ENCODE measurements at regions not wholly inside any gene's neighbourhood (a gene's known extent, or its start where the extent isn't known, plus 50 kb on each side); places are given as distances from the start of the nearest gene placed in this dataset.

DNA sequence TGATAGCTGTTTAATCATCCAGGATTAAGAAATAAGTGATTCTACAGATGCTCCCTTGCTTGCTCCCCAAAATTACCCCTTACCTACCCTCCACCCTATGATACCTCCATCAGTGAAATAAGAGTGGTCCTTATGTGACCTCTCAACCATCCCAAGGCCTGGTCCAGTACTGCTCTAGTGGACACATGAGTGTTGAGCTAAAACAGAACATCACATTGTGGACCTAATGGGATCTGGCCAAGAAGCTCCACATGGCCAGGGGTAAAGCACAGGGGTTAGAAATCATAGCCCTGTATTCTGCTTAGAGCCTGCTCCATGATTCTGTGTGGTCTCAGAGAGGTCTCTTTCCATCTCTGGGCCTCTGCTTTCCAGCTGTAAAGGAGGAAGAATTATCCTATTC is 355.6 kb downstream of the TNS1 start (continued):
- TF ChIP-seq, protein P1, sequence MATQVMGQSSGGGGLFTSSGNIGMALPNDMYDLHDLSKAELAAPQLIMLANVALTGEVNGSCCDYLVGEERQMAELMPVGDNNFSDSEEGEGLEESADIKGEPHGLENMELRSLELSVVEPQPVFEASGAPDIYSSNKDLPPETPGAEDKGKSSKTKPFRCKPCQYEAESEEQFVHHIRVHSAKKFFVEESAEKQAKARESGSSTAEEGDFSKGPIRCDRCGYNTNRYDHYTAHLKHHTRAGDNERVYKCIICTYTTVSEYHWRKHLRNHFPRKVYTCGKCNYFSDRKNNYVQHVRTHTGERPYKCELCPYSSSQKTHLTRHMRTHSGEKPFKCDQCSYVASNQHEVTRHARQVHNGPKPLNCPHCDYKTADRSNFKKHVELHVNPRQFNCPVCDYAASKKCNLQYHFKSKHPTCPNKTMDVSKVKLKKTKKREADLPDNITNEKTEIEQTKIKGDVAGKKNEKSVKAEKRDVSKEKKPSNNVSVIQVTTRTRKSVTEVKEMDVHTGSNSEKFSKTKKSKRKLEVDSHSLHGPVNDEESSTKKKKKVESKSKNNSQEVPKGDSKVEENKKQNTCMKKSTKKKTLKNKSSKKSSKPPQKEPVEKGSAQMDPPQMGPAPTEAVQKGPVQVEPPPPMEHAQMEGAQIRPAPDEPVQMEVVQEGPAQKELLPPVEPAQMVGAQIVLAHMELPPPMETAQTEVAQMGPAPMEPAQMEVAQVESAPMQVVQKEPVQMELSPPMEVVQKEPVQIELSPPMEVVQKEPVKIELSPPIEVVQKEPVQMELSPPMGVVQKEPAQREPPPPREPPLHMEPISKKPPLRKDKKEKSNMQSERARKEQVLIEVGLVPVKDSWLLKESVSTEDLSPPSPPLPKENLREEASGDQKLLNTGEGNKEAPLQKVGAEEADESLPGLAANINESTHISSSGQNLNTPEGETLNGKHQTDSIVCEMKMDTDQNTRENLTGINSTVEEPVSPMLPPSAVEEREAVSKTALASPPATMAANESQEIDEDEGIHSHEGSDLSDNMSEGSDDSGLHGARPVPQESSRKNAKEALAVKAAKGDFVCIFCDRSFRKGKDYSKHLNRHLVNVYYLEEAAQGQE (IDR thresholded peaks at IDR 0.05; ENCODE audit: unreplicated experiment): no peak
- no peak for TF ChIP-seq NANOG (IDR thresholded peaks at IDR 0.05; ENCODE audit: borderline replicate concordance)
- no peak for TF ChIP-seq ZNF331 (CRISPR knock-in tag; IDR thresholded peaks at IDR 0.05; ENCODE audit: low read depth)
- TF ChIP-seq, protein P2, sequence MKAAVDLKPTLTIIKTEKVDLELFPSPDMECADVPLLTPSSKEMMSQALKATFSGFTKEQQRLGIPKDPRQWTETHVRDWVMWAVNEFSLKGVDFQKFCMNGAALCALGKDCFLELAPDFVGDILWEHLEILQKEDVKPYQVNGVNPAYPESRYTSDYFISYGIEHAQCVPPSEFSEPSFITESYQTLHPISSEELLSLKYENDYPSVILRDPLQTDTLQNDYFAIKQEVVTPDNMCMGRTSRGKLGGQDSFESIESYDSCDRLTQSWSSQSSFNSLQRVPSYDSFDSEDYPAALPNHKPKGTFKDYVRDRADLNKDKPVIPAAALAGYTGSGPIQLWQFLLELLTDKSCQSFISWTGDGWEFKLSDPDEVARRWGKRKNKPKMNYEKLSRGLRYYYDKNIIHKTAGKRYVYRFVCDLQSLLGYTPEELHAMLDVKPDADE (IDR thresholded peaks at IDR 0.05): no peak
- no peak for TF ChIP-seq ZNF114 (CRISPR knock-in tag; IDR thresholded peaks at IDR 0.05)

DNA sequence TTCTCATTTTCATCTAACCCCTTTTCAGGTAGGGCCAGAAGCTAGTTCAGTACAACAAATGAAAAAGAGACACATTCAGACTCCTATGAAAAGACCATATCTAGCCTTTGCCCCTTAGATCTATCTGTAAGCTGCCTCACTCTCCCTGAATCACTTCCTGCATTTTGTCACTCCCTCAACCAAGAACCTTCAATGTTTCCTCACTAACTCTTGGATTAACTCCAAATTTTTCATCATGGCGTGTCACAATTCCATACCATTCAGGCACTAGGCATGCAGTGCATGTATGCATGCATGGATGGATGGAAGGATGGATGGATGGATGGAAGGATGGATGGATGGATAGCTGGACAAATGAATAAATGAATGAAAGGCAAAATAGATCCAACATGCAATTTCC is 356.9 kb downstream of the TNS1 start:
- H4K20me1 ChIP-seq (replicated peaks; ENCODE audit: insufficient read depth): no peaks in the 10 kb centered on the region
- no peak for DNase-seq (ENCODE audit: low spot score)

More for the DNA sequence above, 356.9 kb downstream of the TNS1 start:
- Histone ChIP-seq H3K4me2 (no peak overlapping the region), H3K9me2 (ENCODE audit: insufficient read depth) (peaks cover 7% of the 10 kb centered on the region), H3K4me3 (no peak overlapping the region), H3F3A (replicated peaks; ENCODE audit: low read depth) (no peaks in the 10 kb centered on the region), H3K79me2 (replicated peaks; ENCODE audit: insufficient read depth) (no peaks in the 10 kb centered on the region), H2AFZ (no peak overlapping the region), H3K4me1 (ENCODE audit: insufficient read depth) (peaks cover 8% of the 10 kb centered on the region; the same call in 1 of the 2 replicates), H3K36me3 (ENCODE audit: insufficient read depth) (no peaks in the 10 kb centered on the region), H3K27me3 (ENCODE audit: insufficient read depth) (no peaks in the 10 kb centered on the region), H3K27ac (ENCODE audit: low read depth) (no peak overlapping the region)
- Mint-ChIP-seq H3K4me1 (peaks cover 10% of the 10 kb centered on the region), H3K9me3 (no peaks in the 10 kb centered on the region), H3K36me3 (ENCODE audit: low read depth) (no peaks in the 10 kb centered on the region), H3K4me3 (no peak overlapping the region), H3K27me3 (ENCODE audit: insufficient read depth, low read depth, poor library complexity) (peaks cover 2% of the 10 kb centered on the region), H3K27ac (no peak overlapping the region)
- no peak for ATAC-seq
- TF ChIP-seq EZH2phosphoT487 (IDR thresholded peaks at IDR 0.05; ENCODE audit: unreplicated experiment) (no peak), CREB1 (CRISPR knock-in tag; IDR thresholded peaks at IDR 0.05; ENCODE audit: low read depth) (no peak), EZH2 (IDR thresholded peaks at IDR 0.05; ENCODE audit: low read depth, unreplicated experiment) (no peak), POLR2AphosphoS5 (IDR thresholded peaks at IDR 0.05; ENCODE audit: low read depth) (no peak), JUNB (IDR thresholded peaks at IDR 0.05; ENCODE audit: unreplicated experiment) (no peak), ZNF114 (CRISPR knock-in tag; IDR thresholded peaks at IDR 0.05) (no peak), STAT1 (IDR thresholded peaks at IDR 0.05; ENCODE audit: unreplicated experiment) (no peak), ZNF331 (CRISPR knock-in tag; IDR thresholded peaks at IDR 0.05; ENCODE audit: low read depth) (no peak)
- TF ChIP-seq, protein P3, sequence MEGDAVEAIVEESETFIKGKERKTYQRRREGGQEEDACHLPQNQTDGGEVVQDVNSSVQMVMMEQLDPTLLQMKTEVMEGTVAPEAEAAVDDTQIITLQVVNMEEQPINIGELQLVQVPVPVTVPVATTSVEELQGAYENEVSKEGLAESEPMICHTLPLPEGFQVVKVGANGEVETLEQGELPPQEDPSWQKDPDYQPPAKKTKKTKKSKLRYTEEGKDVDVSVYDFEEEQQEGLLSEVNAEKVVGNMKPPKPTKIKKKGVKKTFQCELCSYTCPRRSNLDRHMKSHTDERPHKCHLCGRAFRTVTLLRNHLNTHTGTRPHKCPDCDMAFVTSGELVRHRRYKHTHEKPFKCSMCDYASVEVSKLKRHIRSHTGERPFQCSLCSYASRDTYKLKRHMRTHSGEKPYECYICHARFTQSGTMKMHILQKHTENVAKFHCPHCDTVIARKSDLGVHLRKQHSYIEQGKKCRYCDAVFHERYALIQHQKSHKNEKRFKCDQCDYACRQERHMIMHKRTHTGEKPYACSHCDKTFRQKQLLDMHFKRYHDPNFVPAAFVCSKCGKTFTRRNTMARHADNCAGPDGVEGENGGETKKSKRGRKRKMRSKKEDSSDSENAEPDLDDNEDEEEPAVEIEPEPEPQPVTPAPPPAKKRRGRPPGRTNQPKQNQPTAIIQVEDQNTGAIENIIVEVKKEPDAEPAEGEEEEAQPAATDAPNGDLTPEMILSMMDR (conservative IDR thresholded peaks at IDR 0.05; ENCODE audit: low read depth in 2 of 2): no peak
- TF ChIP-seq, protein P1 (IDR thresholded peaks at IDR 0.05; ENCODE audit: unreplicated experiment): no peak
- TF ChIP-seq, protein P2 (IDR thresholded peaks at IDR 0.05): no peak
